ENCODE measurements at regions not wholly inside any gene's neighbourhood (a gene's known extent, or its start where the extent isn't known, plus 50 kb on each side); places are given as distances from the start of the nearest gene placed in this dataset.

DNA sequence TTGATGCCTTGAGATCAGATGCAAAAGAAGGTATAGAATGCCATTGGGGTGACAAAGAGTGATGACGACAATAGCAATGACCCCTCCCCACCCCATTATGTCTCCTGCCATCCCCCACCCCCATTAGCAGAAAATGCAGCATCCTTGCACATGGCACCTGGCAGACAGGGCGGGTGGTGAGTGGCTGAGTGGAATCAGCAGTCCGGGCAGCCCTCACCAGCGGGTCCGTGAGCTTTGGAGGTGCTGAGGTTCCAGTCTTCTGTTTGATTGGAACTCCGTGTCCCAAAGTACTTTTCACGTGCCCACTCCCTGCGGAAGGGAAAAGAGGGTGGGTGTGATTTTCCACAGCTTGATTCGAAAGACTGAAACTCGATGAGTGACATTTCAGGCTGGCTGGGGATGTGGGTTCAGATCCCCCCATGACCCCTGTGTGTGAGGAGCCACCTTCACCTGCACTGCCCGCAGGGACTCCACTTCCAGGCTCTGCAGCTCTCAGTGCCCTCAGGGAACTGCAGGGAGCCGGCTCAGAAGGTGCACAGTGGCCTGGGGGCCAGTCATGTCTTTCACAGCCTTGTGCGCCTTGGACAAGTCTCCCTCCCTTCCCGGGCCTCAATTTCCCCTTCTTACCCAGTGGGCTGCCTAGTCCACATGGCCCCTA, 130.9 kb downstream of the GLI2 start:
- Histone ChIP-seq H3K36me3 (ENCODE audit: insufficient read depth in 1 of 2, low read depth in 1 of 2) (no peaks in the 10 kb centered on the region), H3K4me1 (peaks cover 9% of the 10 kb centered on the region), H3K9me3 (no peaks in the 10 kb centered on the region), H3K27me3 (ENCODE audit: insufficient read depth in 3 of 3, low read length in 2 of 3) (no peaks in the 10 kb centered on the region), H3K4me3 (peak overlapping the region; percentile 63), H3K27ac (peak overlapping the region; percentile 60)
- intact Hi-C loops (cut with DNase I), result no loop called here
- TF ChIP-seq, protein P1, sequence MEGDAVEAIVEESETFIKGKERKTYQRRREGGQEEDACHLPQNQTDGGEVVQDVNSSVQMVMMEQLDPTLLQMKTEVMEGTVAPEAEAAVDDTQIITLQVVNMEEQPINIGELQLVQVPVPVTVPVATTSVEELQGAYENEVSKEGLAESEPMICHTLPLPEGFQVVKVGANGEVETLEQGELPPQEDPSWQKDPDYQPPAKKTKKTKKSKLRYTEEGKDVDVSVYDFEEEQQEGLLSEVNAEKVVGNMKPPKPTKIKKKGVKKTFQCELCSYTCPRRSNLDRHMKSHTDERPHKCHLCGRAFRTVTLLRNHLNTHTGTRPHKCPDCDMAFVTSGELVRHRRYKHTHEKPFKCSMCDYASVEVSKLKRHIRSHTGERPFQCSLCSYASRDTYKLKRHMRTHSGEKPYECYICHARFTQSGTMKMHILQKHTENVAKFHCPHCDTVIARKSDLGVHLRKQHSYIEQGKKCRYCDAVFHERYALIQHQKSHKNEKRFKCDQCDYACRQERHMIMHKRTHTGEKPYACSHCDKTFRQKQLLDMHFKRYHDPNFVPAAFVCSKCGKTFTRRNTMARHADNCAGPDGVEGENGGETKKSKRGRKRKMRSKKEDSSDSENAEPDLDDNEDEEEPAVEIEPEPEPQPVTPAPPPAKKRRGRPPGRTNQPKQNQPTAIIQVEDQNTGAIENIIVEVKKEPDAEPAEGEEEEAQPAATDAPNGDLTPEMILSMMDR (IDR thresholded peaks at IDR 0.05), result no peak
- peak in 2 of 4 donors; percentile 2 for ATAC-seq
- 79 to 86% (median 81%) methylated on average over 14 of the region's 14 CpGs for WGBS, 3 donors
- DNase-seq, result peak in 1 of 2 donors; percentile 56

DNA sequence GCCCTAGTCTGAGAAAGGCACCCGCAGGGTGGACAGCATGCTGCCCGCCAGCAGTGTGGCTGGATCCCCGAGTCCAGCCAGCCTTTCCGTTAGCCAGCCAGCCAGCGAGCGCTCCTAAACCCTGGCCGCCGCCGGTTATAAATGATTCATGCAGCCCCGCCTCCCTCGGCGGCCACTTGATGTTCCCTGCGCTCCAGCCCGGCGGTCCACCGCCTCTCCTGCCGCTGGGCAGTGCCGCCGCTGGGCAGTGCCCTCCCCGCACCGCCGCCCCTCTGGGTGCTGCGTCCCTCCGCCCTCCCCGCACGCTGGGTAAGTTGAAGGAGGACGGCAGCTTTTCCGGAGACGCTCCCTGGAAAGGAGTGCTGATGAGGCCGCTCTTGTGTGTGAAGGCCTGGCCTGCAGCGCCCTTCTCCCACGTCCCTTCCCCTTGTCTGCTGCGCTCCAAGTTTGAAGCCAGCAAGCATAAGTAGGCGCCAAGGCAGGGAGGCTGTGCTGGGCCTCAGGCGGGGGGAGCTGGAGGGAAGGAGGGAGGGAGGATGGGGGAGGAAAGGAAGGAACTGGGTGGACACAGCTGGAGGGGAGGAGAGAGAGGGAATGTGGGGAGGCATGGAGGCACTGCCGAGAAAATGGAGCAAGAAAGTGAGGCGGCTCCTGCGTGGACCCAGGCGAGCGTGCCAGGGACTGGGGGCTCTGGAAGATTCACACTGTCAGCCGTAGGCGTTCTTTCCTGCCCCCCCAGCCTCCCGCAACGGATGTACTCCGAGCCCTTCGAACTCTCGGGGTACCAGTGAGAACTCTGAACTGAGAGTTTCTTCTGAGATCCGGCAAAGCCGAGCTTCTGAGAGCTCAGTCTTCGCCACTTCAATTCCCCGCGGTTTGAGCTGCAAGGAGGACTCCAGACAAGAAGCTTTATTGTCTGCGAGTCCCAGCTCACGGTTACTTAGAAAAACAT, 131.9 kb downstream of the GLI2 start:
- TF ChIP-seq, protein P1 (IDR thresholded peaks at IDR 0.05), result no peak
- Histone ChIP-seq H3K27me3 (ENCODE audit: insufficient read depth in 3 of 3, low read length in 2 of 3) (no peaks in the 10 kb centered on the region), H3K36me3 (ENCODE audit: insufficient read depth in 1 of 2, low read depth in 1 of 2) (no peaks in the 10 kb centered on the region), H3K4me3 (peak overlapping the region; percentile 63), H3K27ac (peak overlapping the region; percentile 60), H3K9me3 (no peaks in the 10 kb centered on the region), H3K4me1 (peaks cover 9% of the 10 kb centered on the region)
- 11 to 18% (median 13%) methylated on average over 48 to 54 of the region's 54 CpGs for WGBS, 3 donors
- intact Hi-C loops (cut with DNase I), result no loop called here
- DNase-seq (peak; percentile 86 to 92), ATAC-seq (peak; percentile 92 to 98 (median 94))

DNA sequence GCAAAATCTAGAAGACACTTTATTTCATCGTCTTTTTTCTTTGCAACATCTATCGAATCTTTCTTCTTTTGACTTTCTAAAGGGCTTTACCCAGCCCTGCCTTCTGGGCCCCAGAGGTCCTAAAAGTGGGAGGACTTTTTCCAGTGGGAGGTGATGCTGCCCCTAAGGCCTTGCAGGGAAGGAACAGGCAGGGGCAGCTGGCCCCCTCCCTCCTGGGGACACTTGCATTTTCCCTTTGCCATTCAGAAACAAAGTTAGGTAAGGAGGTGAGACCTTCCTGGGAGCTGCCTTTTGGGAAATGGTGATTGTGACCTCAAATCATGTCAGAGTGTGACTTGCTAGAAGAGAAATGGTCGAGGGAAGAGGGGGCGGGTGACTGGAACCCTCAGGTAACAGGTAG, 132.7 kb downstream of the GLI2 start:
- DNase-seq (peak in 1 of 2 donors; percentile 27), ATAC-seq (no peak)
- Histone ChIP-seq H3K27ac (peak overlapping the region; percentile 60), H3K9me3 (no peaks in the 10 kb centered on the region), H3K36me3 (ENCODE audit: insufficient read depth in 1 of 2, low read depth in 1 of 2) (no peaks in the 10 kb centered on the region), H3K4me1 (peaks cover 9% of the 10 kb centered on the region), H3K27me3 (ENCODE audit: insufficient read depth in 3 of 3, low read length in 2 of 3) (no peaks in the 10 kb centered on the region), H3K4me3 (peak overlapping the region; percentile 63)
- 66 to 73% (median 66%) methylated on average over 4 of the region's 4 CpGs for WGBS, 3 donors
- intact Hi-C loops (cut with DNase I), result no loop called here
- TF ChIP-seq, protein P1 (IDR thresholded peaks at IDR 0.05), result no peak

DNA sequence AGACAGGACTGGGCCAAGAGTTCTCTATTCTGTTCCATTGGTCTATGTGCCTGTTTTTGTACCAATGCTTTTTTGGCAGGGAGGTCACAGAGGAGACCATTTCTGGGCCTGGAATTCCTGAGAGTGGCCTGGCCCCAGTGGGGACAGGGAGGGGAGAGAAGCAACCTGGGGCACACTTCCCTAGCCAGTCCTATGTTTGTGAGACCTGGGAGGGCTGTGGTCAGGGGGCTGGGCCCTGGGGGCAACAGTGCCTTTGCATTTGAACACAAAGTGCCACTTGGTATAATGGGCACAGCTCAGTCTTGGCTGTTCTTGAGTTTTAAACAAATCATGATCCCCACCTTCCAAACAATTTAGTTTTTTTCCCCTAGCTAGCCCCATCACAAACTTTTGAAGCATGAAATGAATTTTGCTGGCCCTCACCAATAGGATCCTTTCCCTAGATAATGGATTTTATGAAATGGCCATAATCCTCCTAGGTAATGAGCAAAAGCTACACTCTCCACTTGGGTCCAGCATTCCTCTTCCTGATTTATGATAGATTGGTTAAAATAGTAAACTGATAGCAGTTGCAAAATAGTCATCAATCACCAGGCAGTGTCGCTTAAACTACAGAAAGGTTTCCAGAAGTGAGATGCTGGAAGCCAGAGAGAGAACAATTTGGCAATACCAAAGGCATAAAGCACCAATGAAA, 133.5 kb downstream of the GLI2 start:
- DNase-seq (peak in 1 of 2 donors; percentile 17), ATAC-seq (no peak)
- Histone ChIP-seq H3K27ac (no peak overlapping the region), H3K4me3 (no peak overlapping the region), H3K4me1 (peaks cover 9% of the 10 kb centered on the region), H3K36me3 (ENCODE audit: insufficient read depth in 1 of 2, low read depth in 1 of 2) (no peaks in the 10 kb centered on the region), H3K9me3 (no peaks in the 10 kb centered on the region), H3K27me3 (ENCODE audit: insufficient read depth in 3 of 3, low read length in 2 of 3) (no peaks in the 10 kb centered on the region)
- intact Hi-C loops (cut with DNase I), result no loop called here
- WGBS, 3 donors, result 52 to 80% (median 54%) methylated on average over 1 of the region's 1 CpG
- TF ChIP-seq, protein P1 (IDR thresholded peaks at IDR 0.05), result no peak

All from psoas muscle (tissue), 7 donors.